ENCODE measurements at regions not wholly inside any gene's neighbourhood (a gene's known extent, or its start where the extent isn't known, plus 50 kb on each side); places are given as distances from the start of the nearest gene placed in this dataset.

- TF ChIP-seq CTCF (conservative IDR thresholded peaks at IDR 0.05; ENCODE audit: low read depth, low read length), result no peak
- H3K9ac ChIP-seq, result no peak overlapping the region
- no peak overlapping the region for H3K4me3 ChIP-seq (IDR thresholded peaks at IDR 0.05; ENCODE audit: insufficient read depth, low read depth, low read length)
- peaks cover 22% of the 10 kb centered on the region for H3K4me1 ChIP-seq (ENCODE audit: low read depth, poor library complexity, severe bottlenecking)
- peak overlapping the region; percentile 27 for H2AFZ ChIP-seq (ENCODE audit: low read depth)
- no peaks in the 10 kb centered on the region for H3K79me2 ChIP-seq (ENCODE audit: insufficient read depth, low read depth)
- peak overlapping the region; percentile 30; the same call in 1 of the 2 replicates for H3K27ac ChIP-seq
- no peaks in the 10 kb centered on the region for H3K36me3 ChIP-seq (ENCODE audit: insufficient read depth)
- peak overlapping the region; percentile 41 for H3K4me2 ChIP-seq
- H3K27me3 ChIP-seq (ENCODE audit: insufficient read depth, low read depth), result no peaks in the 10 kb centered on the region
- H4K20me1 ChIP-seq (ENCODE audit: insufficient read depth), result no peaks in the 10 kb centered on the region
Measured at GRCh38 chr5:19179571-19179970, 808.4 kb downstream of the CDH18 start.

GRCh38 chr5:19189176-19189575 lies 798.8 kb downstream of the CDH18 start:
- no peaks in the 10 kb centered on the region for H3K27me3 ChIP-seq (ENCODE audit: insufficient read depth, low read depth)
- H3K27ac ChIP-seq, result no peak overlapping the region
- no peak overlapping the region for H3K9ac ChIP-seq
- H3K4me2 ChIP-seq, result no peak overlapping the region
- H3K4me1 ChIP-seq (ENCODE audit: low read depth, poor library complexity, severe bottlenecking), result no peaks in the 10 kb centered on the region
- no peak overlapping the region for H3K4me3 ChIP-seq (IDR thresholded peaks at IDR 0.05; ENCODE audit: insufficient read depth, low read depth, low read length)
- TF ChIP-seq CTCF (conservative IDR thresholded peaks at IDR 0.05; ENCODE audit: low read depth, low read length), result no peak
- no peak overlapping the region for H2AFZ ChIP-seq (ENCODE audit: low read depth)
- H4K20me1 ChIP-seq (ENCODE audit: insufficient read depth), result no peaks in the 10 kb centered on the region
- no peaks in the 10 kb centered on the region for H3K79me2 ChIP-seq (ENCODE audit: insufficient read depth, low read depth)
- no peaks in the 10 kb centered on the region for H3K36me3 ChIP-seq (ENCODE audit: insufficient read depth)

GRCh38 chr5:19193631-19194030 lies 794.4 kb downstream of the CDH18 start:
- H3K4me3 ChIP-seq (IDR thresholded peaks at IDR 0.05; ENCODE audit: insufficient read depth, low read depth, low read length), result no peak overlapping the region
- no peak overlapping the region for H3K4me2 ChIP-seq
- no peak overlapping the region for H2AFZ ChIP-seq (ENCODE audit: low read depth)
- H3K9ac ChIP-seq, result no peak overlapping the region
- H3K4me1 ChIP-seq (ENCODE audit: low read depth, poor library complexity, severe bottlenecking), result no peaks in the 10 kb centered on the region
- H3K27ac ChIP-seq, result no peak overlapping the region
- H4K20me1 ChIP-seq (ENCODE audit: insufficient read depth), result no peaks in the 10 kb centered on the region
- no peaks in the 10 kb centered on the region for H3K79me2 ChIP-seq (ENCODE audit: insufficient read depth, low read depth)
- H3K27me3 ChIP-seq (ENCODE audit: insufficient read depth, low read depth), result no peaks in the 10 kb centered on the region
- H3K36me3 ChIP-seq (ENCODE audit: insufficient read depth), result no peaks in the 10 kb centered on the region
- no peak for TF ChIP-seq CTCF (conservative IDR thresholded peaks at IDR 0.05; ENCODE audit: low read depth, low read length)

GRCh38 chr5:19196631-19197030 lies 791.4 kb downstream of the CDH18 start:
- Histone ChIP-seq H3K4me1 (ENCODE audit: low read depth, poor library complexity, severe bottlenecking) (no peaks in the 10 kb centered on the region), H3K27ac (no peak overlapping the region)

More at GRCh38 chr5:19196631-19197030, 791.4 kb downstream of the CDH18 start:
- H3K4me3 ChIP-seq (IDR thresholded peaks at IDR 0.05; ENCODE audit: insufficient read depth, low read depth, low read length), result no peak overlapping the region
- H3K36me3 ChIP-seq (ENCODE audit: insufficient read depth), result no peaks in the 10 kb centered on the region
- TF ChIP-seq CTCF (conservative IDR thresholded peaks at IDR 0.05; ENCODE audit: low read depth, low read length), result no peak
- H2AFZ ChIP-seq (ENCODE audit: low read depth), result no peak overlapping the region
- H3K4me2 ChIP-seq, result no peak overlapping the region
- H4K20me1 ChIP-seq (ENCODE audit: insufficient read depth), result no peaks in the 10 kb centered on the region
- no peaks in the 10 kb centered on the region for H3K79me2 ChIP-seq (ENCODE audit: insufficient read depth, low read depth)
- H3K27me3 ChIP-seq (ENCODE audit: insufficient read depth, low read depth), result no peaks in the 10 kb centered on the region
- no peak overlapping the region for H3K9ac ChIP-seq
